SK-N-MC (cell line): ENCODE measurements at regions not wholly inside any gene's neighbourhood (a gene's known extent, or its start where the extent isn't known, plus 50 kb on each side); places are given as distances from the start of the nearest gene placed in this dataset.

ENCODE experiments used
- DNase-seq: peaks from one replicate; pipeline ENCODE4 v3.0.0-alpha.2; 2011; ENCODE audit warnings: low read depth, low spot score
- H3K27ac ChIP-seq: fragments of 200-600 bp; sonication (generic); 2 replicates; pipeline ENCODE4 v1.5.1; 2016; ENCODE audit warnings: mixed run types
- H3K36me3 ChIP-seq: fragments of 200-600 bp; sonication (generic); 2 replicates; pipeline ENCODE4 v1.6.1; 2017; ENCODE audit warnings: antibody characterized with exemption, low read length, mixed read lengths; ENCODE audit not compliant: insufficient read depth
- H3K4me3 ChIP-seq: fragments of 200-600 bp; sonication (generic); 2 replicates; pipeline ENCODE4 v1.5.1; 2016
- H3K9ac ChIP-seq: fragments of 200-600 bp; sonication (generic); 2 replicates; pipeline ENCODE4 v1.8.0; 2017; ENCODE audit warnings: mixed run types, mixed read lengths; ENCODE audit not compliant: insufficient read length
- H3K9me3 ChIP-seq: fragments of 200-600 bp; sonication (generic); 2 replicates; pipeline ENCODE4 v1.6.1; 2017; ENCODE audit warnings: low read depth, mild to moderate bottlenecking, antibody characterized with exemption, low read length, moderate library complexity, mixed read lengths
- EZH2 ChIP-seq: fragments of 200-600 bp; sonication (generic); IDR thresholded peaks from one replicate; pipeline ENCODE4 v1.6.1; 2017; ENCODE audit warnings: antibody characterized with exemption
- FOXP2 ChIP-seq: optimal IDR thresholded peaks from 2 replicates; pipeline ENCODE3; 2011; ENCODE audit warnings: mild to moderate bottlenecking, moderate library complexity; ENCODE audit not compliant: insufficient read depth; ENCODE audit errors: extremely low read length, control extremely low read depth
- POLR2AphosphoS5 ChIP-seq: IDR thresholded peaks from 2 replicates; pipeline ENCODE4 v1.6.1; 2012; ENCODE audit warnings: mild to moderate bottlenecking, low read depth, low read length, borderline replicate concordance

DNA sequence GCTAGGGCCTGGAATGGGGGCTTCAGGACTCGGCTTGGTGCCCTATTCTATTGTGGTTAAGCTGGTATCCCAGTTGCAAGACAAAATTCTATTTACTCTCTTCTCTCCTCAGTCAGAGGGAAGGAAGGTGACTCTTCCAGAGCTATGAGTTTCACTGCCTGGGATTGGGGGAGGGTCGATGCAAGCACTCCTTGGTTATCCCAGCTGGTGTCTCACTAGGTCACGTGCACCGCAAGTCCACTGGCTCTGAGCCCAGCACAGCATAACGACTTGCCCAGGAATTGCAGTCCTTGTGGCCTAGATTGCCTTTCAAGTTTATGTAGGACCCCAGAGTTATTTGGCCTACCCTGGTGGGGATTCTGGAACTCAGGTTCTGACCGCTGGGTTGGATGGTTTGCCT is 958.8 kb downstream of the IGSF11 start:
- no peak overlapping the region for H3K9ac ChIP-seq
- no peak for DNase-seq
- H3K9me3 ChIP-seq = no peaks in the 10 kb centered on the region
- no peaks in the 10 kb centered on the region for H3K36me3 ChIP-seq
- no peak overlapping the region for H3K27ac ChIP-seq
- no peak overlapping the region for H3K4me3 ChIP-seq
- TF ChIP-seq FOXP2 = no peak
- TF ChIP-seq POLR2AphosphoS5 = no peak
- no peak for TF ChIP-seq EZH2

DNA sequence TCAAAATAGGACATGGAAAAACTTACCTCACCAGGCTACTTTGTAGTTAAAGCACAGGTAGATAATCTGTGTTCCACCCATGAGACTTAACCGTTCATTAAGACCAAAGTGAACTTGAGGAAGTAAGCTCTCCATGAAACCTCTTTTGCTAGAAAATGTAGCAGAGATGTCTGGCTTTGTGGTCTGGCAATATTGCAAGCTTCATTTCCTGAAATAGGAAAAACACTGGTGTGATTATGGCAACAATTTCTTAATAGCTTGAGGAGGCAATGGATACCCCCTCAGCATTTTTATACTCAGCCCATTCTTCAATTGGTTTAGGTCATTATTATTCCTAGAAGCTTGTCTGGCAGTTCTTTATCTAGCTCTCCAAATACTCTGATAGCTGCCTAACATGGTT is 957.3 kb downstream of the IGSF11 start:
- TF ChIP-seq EZH2 (no peak), FOXP2 (no peak), POLR2AphosphoS5 (no peak)
- Histone ChIP-seq H3K9me3 (no peaks in the 10 kb centered on the region), H3K4me3 (no peak overlapping the region), H3K36me3 (no peaks in the 10 kb centered on the region), H3K27ac (no peak overlapping the region), H3K9ac (no peak overlapping the region)
- DNase-seq = no peak

DNA sequence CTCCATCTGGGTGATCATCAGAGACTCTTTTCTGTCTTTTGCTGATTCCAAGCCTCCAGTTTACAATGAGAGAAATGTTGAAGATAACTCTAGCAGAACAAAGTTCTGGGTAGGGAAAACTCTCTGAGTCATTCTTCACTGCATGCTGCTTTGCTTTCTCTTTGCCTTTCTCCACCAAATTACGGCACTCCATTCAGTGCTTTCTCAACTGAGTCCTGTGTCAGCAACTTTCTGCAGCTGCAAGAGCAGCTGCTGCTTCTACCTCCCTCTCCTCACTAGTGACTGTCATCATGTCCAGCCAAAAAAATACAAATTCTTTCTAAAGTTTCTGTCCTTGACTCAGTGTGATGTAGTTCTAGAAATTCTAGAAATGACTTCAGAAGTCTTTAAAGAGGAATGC is 953.8 kb downstream of the IGSF11 start:
- Histone ChIP-seq H3K9me3 (no peaks in the 10 kb centered on the region), H3K27ac (no peak overlapping the region), H3K9ac (no peak overlapping the region), H3K4me3 (no peak overlapping the region), H3K36me3 (no peaks in the 10 kb centered on the region)
- TF ChIP-seq EZH2 = no peak
- TF ChIP-seq POLR2AphosphoS5 = no peak
- no peak for TF ChIP-seq FOXP2
- DNase-seq = no peak

DNA sequence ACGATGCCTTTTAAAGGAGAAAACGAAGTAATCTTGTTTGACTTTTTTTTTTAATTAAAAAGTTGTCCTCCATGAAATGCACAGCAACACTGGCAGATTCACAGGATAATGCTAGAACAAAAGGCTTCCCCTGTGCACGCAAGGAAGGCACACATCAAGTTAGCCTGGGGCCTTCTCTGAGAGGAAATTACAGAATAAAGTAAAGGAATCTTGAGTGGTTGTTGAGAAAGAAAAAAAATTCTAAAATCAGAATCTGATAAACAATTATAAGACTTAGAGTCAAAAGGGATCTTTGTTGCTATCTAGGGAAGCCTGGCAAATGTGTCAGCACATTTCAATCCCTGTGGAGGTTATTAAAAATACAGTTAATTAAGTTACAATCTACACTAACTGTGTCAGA is 946.0 kb downstream of the IGSF11 start:
- no peak overlapping the region for H3K9ac ChIP-seq
- H3K27ac ChIP-seq = no peak overlapping the region

DNA sequence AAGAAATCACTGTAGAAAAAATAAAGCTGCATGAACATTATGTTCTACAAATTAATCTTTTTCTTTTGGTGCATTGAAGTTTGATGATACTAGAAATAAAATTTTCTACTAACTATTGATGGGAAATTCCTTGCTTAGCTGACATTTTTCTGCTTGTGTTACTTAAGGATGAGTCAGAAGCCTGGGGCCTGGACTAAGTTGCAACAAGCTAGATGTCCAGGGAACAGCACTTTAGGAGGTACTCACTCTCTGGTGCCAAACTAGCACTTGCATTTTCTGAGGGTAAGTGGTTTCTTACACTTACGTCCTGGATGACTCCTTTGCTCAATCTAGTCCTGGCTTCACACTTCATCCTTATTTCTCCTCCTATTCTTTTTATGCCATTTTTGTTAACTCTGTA is 945.1 kb downstream of the IGSF11 start:
- DNase-seq = no peak
- no peak overlapping the region for H3K9ac ChIP-seq
- no peaks in the 10 kb centered on the region for H3K9me3 ChIP-seq
- H3K27ac ChIP-seq = no peak overlapping the region
- no peak overlapping the region for H3K4me3 ChIP-seq
- TF ChIP-seq FOXP2 (no peak), POLR2AphosphoS5 (no peak), EZH2 (no peak)
- no peaks in the 10 kb centered on the region for H3K36me3 ChIP-seq

More for the DNA sequence above, 946.0 kb downstream of the IGSF11 start:
- DNase-seq = no peak
- H3K36me3 ChIP-seq = no peaks in the 10 kb centered on the region
- no peak for TF ChIP-seq POLR2AphosphoS5
- H3K4me3 ChIP-seq = no peak overlapping the region
- no peaks in the 10 kb centered on the region for H3K9me3 ChIP-seq

DNA sequence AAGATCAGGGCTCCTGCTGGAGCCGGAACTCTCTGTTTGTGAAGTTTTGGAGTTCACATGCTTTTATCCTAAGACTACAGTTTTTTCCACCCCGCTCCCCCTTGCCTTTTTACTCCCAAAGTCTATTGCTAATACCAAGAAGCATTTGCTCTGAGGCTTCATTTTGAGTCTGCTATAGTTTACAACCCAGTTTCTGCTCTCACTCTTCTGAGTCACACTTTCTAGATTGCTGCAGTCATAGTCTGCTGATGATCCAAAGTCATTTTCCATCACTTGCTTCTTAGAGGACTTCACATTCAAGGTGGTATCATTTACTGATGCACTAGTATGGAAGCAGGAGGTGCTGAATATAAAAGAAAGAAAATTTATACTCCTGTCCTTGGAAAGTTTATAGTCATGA is 937.4 kb downstream of the IGSF11 start:
- Histone ChIP-seq H3K36me3 (no peaks in the 10 kb centered on the region), H3K9ac (no peak overlapping the region), H3K9me3 (no peaks in the 10 kb centered on the region), H3K4me3 (no peak overlapping the region), H3K27ac (no peak overlapping the region)
- TF ChIP-seq FOXP2 (no peak), POLR2AphosphoS5 (no peak), EZH2 (no peak)
- DNase-seq = no peak

DNA sequence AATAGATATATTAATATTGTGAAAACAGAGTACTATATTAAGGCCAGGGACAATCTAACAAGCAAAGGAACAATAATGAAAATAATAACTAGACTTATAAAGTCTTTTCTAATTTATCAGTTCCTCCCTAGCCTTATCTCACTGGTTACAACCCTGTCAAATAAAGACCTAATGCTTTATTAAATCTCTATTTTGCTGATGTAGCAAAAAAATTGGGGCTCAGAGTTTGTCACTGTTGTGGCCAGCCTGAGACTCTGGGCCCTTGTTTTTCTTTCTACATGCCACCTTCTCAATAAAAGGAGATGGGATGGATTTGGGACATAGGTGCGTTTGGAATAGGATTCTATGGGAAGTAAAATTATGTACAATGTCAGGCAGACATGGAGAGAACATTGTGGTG is 937.0 kb downstream of the IGSF11 start:
- Histone ChIP-seq H3K9ac (no peak overlapping the region), H3K4me3 (no peak overlapping the region), H3K36me3 (no peaks in the 10 kb centered on the region), H3K27ac (no peak overlapping the region), H3K9me3 (no peaks in the 10 kb centered on the region)
- no peak for TF ChIP-seq POLR2AphosphoS5
- no peak for TF ChIP-seq EZH2
- no peak for TF ChIP-seq FOXP2
- DNase-seq = no peak

DNA sequence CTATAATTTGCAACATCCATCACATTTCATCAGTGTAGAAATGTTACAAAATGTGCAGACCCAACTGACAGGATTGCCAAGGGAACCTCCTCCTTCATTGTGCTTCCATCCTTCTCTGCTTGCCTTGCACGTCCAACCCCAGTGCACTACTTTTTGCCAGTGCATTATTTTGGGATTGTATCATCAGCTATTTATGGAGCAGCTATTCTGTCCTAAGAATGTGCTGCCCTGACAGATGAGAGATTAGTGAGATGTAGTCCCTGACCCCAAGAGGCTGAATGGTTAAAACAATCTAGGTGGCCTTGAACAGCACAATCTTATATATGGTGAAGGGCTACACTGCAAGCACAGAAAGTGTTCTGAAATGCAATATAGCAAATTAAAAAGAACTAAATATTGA is 935.8 kb downstream of the IGSF11 start:
- DNase-seq = no peak
- Histone ChIP-seq H3K36me3 (no peaks in the 10 kb centered on the region), H3K9me3 (no peaks in the 10 kb centered on the region), H3K9ac (no peak overlapping the region), H3K4me3 (no peak overlapping the region), H3K27ac (no peak overlapping the region)
- no peak for TF ChIP-seq FOXP2
- TF ChIP-seq POLR2AphosphoS5 = no peak
- TF ChIP-seq EZH2 = no peak

DNA sequence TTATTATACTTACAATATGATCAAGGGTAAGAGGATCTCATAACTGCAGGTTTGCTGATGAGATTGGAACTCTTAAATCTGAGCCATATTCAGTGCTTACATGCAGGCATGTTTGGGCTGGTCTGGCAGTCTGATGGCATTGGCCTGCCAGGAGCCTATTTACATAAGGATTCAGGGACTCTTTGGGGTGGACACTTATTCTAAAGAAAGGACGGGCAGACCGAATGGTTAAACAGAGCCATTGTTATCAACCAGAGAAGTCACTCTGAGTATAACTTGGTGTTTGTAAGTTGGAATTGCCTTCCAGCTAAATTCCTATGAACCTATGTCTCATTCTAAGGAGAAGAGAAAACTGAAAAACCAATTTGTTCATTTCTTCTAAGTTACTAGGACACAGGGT is 932.8 kb downstream of the IGSF11 start:
- TF ChIP-seq POLR2AphosphoS5 = no peak
- TF ChIP-seq FOXP2 = no peak
- TF ChIP-seq EZH2 = no peak
- no peak overlapping the region for H3K9ac ChIP-seq
- no peak for DNase-seq
- no peak overlapping the region for H3K4me3 ChIP-seq
- H3K36me3 ChIP-seq = no peaks in the 10 kb centered on the region
- H3K27ac ChIP-seq = no peak overlapping the region
- no peaks in the 10 kb centered on the region for H3K9me3 ChIP-seq
